HG02938 (cell line): ENCODE measurements at regions not wholly inside any gene's neighbourhood (a gene's known extent, or its start where the extent isn't known, plus 50 kb on each side); places are given as distances from the start of the nearest gene placed in this dataset.

Experiments used
- ATAC-seq: cut with Tn5 transposase; IDR thresholded peaks from one replicate; pipeline ENCODE4 v1.9.1; 2021; ENCODE audit warnings: mild to moderate bottlenecking, moderate library complexity; ENCODE audit not compliant: unreplicated experiment

GRCh38 chr5:156153602-156154001 is 173.4 kb upstream of the SGCD start:
- ATAC-seq = no peak

GRCh38 chr5:156154757-156155156 is 172.2 kb upstream of the SGCD start:
- no peak for ATAC-seq

GRCh38 chr5:156155598-156155997 is 171.4 kb upstream of the SGCD start:
- ATAC-seq = no peak

- ATAC-seq = no peak
Measured at GRCh38 chr5:156164306-156164705, 162.7 kb upstream of the SGCD start.

GRCh38 chr5:156169495-156169894 is 157.5 kb upstream of the SGCD start:
- ATAC-seq = no peak

- ATAC-seq = no peak
Measured at GRCh38 chr5:156170351-156170961, 156.5 kb upstream of the SGCD start.

GRCh38 chr5:156174225-156174624 is 152.7 kb upstream of the SGCD start:
- no peak for ATAC-seq

- ATAC-seq = no peak
Measured at GRCh38 chr5:156178117-156178516, 148.8 kb upstream of the SGCD start.

- ATAC-seq = no peak
Measured at GRCh38 chr5:156181656-156182055, 145.3 kb upstream of the SGCD start.

- no peak for ATAC-seq
Measured at GRCh38 chr5:156182174-156182967, 144.6 kb upstream of the SGCD start.

- ATAC-seq = no peak
Measured at GRCh38 chr5:156186760-156187159, 140.2 kb upstream of the SGCD start.

GRCh38 chr5:156188016-156188415 is 138.9 kb upstream of the SGCD start:
- no peak for ATAC-seq

- no peak for ATAC-seq
Measured at GRCh38 chr5:156189628-156190027, 137.3 kb upstream of the SGCD start.

- ATAC-seq = no peak
Measured at GRCh38 chr5:156191547-156191946, 135.4 kb upstream of the SGCD start.

- ATAC-seq = no peak
Measured at GRCh38 chr5:156197042-156197635, 129.8 kb upstream of the SGCD start.

GRCh38 chr5:156199045-156199444 is 127.9 kb upstream of the SGCD start:
- no peak for ATAC-seq

- no peak for ATAC-seq
Measured at GRCh38 chr5:156200938-156201787, 125.8 kb upstream of the SGCD start.

- ATAC-seq = no peak
Measured at GRCh38 chr5:156201788-156202403, 125.1 kb upstream of the SGCD start.

- no peak for ATAC-seq
Measured at GRCh38 chr5:156208271-156208670, 118.7 kb upstream of the SGCD start.

GRCh38 chr5:156218367-156219158 is 108.4 kb upstream of the SGCD start:
- no peak for ATAC-seq
